GM18499 (cell line): ENCODE measurements at regions not wholly inside any gene's neighbourhood (a gene's known extent, or its start where the extent isn't known, plus 50 kb on each side); places are given as distances from the start of the nearest gene placed in this dataset.
"Not testable (repeated sequence)": the region's sequence is repeated elsewhere in the genome, so short reads cannot be mapped to it uniquely, and the experiment has no call there.

ENCODE experiments used
- ATAC-seq: cut with Tn5 transposase; IDR thresholded peaks from one replicate; pipeline ENCODE4 v1.9.1; 2021; ENCODE audit warnings: moderate number of reproducible peaks; ENCODE audit not compliant: insufficient read depth, unreplicated experiment

DNA sequence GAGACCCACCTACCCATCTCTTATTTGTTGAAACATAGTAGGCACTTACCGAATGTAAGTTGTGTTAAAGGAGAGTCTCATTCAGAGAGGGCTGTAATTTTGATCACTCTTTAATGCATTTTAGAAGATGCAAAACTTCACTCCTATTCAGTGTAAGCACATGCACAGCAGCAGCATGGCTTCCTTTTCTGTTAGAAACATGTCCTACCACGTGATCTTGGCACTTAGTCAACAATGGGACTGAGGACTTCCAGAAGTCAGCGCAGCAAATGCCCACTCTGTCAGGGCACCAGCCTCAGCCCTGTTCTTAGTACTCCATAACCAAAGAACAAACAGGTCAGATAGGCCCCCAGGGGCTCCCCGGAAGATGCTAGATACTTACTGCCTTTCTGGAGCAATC lies 456.5 kb downstream of the METTL4 start:
- ATAC-seq, result no peak

DNA sequence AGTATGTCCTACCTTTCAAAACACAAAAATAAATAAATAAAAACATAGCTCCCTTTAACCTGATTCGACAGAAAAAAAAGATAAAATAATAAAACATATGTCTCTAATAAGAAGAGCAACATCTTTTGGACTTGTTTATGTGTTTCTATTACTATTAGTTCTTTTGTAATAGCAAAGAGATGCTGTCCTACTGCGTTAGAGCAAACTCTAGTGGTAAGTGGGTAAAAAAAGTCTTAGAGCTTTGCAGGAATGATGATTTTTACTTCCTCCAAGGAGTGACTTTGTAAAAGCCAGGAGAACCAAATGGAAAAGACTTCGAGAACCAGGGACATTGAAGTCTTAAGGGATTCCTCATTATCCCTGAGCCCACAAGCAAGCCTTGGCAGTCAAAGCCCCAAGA lies 450.1 kb downstream of the METTL4 start:
- no peak for ATAC-seq

DNA sequence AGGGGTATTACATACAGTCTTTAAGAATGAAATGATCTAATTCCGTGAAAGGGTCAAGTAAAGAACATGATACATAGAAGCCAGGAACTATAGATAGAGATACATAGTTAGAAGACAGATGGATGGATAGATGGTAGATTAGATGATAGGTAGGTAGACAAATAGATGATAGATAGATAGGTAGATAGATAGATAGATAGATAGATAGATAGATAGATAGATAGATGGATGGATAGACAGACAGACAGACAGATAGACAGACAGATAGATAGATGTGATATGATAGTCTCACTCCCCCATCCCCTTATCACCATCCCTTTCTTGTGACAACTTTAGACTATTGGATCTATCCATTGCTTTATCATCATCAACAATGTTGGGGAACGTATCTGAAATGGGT lies 448.2 kb downstream of the METTL4 start:
- ATAC-seq, result no peak

- ATAC-seq, result no peak
Measured at GRCh38 chr18:2134364-2134763, 436.9 kb downstream of the METTL4 start.

DNA sequence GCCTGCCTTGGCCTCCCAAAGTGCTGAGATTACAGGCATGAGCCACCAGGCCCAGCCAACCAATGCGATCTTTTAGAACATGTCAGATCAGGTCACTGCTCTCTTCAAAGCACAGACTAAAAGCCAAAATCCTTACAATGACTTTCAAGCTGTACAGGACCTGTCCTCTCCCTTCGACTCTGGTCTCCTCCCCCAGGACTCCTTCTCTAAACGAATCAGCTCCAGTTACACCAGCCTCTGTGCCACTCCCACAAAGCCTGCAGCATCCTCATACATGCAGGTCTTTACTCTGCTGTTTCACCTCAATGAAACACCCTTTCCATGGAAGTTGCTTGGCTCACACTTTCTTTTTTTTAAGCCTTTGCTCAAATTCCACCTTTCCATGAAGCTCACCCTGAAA lies 436.0 kb downstream of the METTL4 start:
- ATAC-seq, result no peak

GRCh38 chr18:2138552-2138951 lies 432.8 kb downstream of the METTL4 start:
- ATAC-seq, result no peak

GRCh38 chr18:2139691-2140090 lies 431.6 kb downstream of the METTL4 start:
- ATAC-seq, result no peak

GRCh38 chr18:2143636-2144035 lies 427.7 kb downstream of the METTL4 start:
- no peak for ATAC-seq

DNA sequence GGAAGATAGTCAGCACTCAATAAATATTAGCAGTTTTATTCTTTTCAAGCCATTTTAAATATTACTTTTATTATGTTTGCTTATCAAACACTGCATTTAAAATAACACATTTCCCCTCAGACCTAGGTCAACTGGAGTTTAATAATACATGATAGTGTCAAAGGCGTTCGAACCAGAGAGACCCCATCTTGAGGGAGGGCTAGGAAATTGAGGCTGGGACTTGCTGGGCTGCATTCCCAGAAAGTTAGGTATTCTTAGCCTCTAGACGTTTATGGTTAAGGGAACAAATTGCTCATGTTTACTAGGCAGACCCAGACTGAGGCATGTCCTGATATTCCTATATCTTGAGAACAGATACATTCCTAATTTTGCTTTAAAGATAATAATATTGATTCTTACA lies 426.5 kb downstream of the METTL4 start:
- ATAC-seq, result no peak

- no peak for ATAC-seq
Measured at GRCh38 chr18:2146092-2146491, 425.2 kb downstream of the METTL4 start.

DNA sequence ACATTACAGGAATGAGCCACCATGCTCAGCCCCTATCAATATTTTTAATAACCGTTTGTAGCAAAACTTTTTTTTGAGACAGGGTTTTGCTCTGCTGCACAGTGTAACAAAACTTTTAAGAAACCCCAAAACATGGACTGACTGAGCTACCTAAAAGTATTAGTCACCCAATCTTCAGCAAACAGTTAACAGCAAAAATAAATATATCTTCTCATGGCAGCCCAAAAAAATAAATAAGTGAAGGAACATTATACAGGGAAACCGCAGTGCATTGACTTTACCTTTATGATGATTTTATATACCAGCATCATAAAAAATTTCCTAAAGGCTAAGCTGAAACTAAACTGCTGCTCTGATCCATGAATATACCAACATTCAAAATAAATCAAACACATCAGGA lies 424.6 kb downstream of the METTL4 start:
- ATAC-seq, result no peak

DNA sequence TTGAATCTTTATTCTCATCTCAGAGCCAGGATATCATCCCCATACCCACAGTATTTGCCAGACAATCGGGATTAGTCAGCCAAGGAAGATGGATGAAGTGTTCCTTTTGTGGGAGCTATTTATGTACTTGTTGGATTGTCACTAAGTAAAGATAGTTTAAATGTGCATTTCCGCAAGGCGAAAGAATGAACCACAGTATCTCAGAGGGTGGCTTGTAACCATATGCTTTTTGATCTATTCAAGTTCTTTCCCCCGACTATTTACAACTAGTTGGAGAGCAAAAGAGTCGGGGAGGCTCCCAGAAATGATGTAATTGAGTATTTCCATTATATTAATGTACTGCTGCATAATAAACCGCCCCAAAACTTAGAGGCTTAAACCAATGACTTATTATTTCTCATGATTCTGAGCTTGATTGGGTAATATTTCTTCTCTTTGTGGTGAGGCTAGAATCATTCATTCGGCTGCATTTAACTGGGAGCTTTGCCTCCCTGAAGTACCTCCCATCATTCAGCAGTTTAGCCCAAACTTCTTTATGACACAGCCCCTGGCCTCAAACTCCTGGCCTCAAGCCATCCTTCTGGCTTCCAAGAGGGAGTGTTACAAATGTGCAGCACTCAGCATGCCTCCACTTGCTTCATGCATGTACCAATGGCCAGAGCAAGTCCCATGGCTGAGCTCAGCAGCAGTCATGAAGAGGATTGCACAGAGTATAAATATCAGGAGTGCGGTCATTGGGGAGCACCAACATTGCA lies 423.7 kb downstream of the METTL4 start:
- no peak for ATAC-seq

DNA sequence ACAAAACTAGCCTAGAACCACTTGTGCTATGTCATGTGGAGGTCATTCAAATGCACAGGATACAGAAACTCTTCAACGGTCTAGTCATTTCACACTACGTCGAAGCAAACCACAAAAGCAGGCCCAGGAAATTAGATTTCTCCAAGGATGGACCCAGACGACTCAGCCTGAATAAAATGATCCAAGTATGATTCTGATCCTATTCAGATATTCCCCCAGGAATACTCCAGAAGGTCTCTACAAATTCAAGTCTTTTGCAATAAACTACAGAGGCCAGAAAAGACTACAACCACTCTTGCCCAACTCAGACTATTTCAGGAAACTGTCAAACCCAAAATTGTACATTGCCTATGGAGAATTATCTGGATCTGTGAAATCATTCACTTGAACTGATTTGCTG lies 422.5 kb downstream of the METTL4 start:
- ATAC-seq, result no peak

GRCh38 chr18:2150566-2150965 lies 420.7 kb downstream of the METTL4 start:
- ATAC-seq, result no peak

DNA sequence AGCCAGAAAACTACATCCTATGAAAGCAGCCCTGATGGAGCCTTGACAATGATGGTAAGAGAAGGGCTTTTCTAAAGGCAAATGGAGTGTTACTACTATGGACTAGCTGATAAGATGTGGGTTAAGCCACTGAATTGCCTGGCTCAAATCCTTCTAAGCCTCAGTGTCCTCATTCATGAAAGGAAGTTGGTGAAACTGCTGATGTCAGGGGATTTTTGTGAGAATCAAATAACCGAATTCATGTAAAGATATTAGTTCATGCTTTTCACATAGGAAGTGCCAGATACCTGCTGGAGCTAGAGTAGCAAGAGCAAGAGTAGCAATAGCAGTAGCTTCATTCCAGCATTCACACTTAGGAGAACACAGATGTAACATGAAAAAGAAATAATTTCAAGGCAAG lies 417.0 kb downstream of the METTL4 start:
- ATAC-seq, result no peak

DNA sequence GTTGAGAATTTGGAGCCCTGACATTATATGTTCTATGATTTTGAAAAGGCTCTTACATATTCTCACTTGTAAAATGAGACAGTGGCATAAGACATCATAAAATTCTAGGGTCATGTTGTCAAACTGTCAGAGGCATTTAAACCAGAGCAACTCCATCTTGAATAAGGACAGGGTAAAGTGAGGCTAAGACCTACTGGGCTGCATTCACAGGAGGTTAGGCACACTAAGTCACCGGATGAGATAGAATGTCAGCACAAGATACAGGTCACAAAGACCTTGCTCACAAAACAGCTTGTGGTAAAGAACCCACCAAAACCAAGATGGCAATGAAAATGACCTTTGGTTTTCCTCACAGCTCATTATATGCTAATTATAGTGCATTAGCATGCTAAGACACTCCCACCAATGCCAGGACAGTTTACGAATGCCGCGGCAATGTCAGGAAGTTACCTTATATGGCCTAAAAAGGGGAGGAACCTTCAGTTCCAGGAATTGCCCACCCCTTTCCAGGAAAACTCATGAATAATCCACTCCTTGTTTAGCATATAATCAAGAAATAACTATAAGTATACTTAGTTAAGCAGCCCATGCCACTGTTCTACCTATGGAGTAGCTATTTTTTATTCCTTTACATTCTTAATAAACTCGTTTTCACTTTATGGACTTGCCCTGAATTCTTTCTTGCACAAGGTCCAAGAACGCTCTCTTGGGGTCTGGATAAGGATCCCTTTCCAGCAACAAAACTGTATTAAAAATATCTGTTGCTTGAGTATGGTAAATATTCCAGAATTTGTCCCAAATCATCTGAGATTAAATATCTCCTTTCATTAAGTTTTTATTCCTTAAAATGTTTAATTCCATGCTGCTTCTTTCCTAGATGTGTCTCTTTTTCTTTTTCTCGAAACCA lies 406.4 kb downstream of the METTL4 start:
- ATAC-seq, result no peak

GRCh38 chr18:2166876-2167275 lies 404.4 kb downstream of the METTL4 start:
- ATAC-seq, result not testable (repeated sequence)

DNA sequence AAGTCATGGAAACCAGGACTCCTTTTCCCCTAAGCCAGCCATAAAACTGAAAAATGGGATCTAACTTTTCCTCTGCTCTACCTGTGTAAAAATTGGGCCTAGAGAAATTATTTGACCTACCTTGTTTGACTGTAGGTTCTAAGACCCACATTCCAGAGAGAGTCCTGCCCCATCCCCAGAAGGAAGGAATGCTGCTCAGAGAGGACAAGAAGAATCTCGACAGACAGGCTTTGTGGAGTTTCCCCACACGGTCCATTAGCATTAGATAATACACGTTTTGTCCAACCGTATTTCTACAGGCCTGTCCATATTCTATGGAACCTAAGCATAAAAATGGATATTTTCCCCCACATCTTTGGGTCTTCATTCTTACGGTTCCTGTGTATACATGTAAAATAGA lies 403.3 kb downstream of the METTL4 start:
- no peak for ATAC-seq

DNA sequence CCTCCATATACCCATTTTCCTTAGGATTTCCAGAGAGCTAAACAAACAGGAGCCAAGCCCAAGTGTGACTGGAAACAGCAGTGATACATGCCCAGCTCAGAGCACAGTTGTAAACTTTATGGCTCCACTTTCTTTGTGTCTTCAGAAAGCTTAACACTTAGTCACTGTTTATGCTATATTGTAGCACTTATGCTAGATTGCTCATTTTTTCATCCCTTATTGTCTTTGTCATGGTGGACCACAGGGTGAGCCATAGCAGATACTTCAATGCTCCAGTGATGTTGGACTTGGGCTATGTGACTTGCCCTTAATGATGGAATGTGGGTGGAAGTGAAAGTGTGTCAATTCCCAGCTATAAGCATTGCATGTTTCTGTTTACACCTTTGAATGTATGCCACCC lies 401.6 kb downstream of the METTL4 start:
- ATAC-seq, result no peak

- no peak for ATAC-seq
Measured at GRCh38 chr18:2171840-2172625, 399.3 kb downstream of the METTL4 start.

- no peak for ATAC-seq
Measured at GRCh38 chr18:2172881-2173280, 398.4 kb downstream of the METTL4 start.
